Limb (tissue), 2 donors: ENCODE measurements at regions not wholly inside any gene's neighbourhood (a gene's known extent, or its start where the extent isn't known, plus 50 kb on each side); places are given as distances from the start of the nearest gene placed in this dataset.

Source experiments
- DNase-seq, 2 donors: peaks; one replicate each; pipeline ENCODE4 v3.0.0-alpha.2; 2016; ENCODE audit errors: extremely low spot score in 2 of 2

GRCh38 chr2:16565481-16565880 lies 100.2 kb downstream of the CYRIA start:
- DNase-seq = no peak

DNA sequence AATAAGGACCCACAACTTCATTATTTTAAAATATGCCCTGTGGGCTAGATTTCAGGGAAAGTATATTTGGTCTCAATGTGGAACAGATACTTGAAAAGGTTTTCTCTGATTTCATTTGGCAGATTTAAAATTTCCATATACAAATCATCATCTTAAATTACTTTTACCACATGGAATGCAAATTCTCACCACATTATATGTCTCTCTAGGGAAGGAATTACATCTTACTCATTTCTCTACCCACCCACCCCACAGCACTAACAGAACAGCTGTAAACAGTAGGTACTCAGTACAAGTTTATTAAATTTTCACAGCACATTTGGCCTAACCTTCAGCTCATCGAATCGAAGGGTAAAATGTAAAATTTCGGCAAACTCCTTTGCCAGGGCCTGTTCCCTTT lies 104.0 kb downstream of the CYRIA start:
- no peak for DNase-seq

DNA sequence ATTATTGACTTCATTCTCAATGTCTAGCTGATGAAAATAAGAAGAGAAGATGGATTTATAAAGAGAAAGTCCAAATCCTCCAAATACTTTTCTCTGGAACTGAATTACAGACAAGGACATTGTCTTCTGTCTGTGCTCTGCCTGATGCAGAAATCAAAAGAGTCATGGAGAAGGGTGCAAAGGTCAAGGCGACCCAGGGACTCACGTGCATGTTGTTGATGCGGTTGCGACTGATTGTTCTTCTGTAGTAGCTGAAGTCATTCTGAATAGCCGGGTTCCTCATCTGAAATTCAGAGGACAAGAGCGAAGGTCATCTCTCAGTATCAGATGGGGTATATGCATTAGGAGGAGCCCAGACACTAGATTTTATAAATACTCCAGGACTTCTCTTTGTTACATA lies 104.4 kb downstream of the CYRIA start:
- no peak for DNase-seq

- no peak for DNase-seq
Measured at GRCh38 chr2:16559278-16560067, 106.2 kb downstream of the CYRIA start.

DNA sequence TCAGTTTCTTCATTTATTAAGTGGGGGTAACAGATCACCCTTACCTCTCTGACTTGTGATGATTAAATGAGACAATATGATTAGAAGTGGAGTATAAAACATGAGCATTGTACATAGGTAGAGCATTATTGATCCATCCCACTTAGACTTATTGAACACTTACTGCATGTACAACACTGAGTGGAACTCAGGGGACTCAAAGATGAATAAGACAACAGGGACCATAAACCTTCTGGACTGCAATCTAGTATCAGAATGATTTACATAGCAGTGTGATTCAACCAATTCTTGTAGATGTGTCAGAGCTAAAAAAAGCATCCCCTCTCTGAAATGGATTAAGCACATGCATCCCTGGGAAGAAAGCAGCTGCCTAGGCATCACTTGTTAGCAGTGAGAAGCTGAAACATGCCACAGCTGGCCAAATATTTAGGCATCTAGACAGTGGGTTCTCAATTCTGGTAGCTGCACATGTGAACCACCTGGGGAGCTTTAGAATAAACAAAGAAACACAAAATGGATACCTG lies 111.5 kb downstream of the CYRIA start:
- no peak for DNase-seq

DNA sequence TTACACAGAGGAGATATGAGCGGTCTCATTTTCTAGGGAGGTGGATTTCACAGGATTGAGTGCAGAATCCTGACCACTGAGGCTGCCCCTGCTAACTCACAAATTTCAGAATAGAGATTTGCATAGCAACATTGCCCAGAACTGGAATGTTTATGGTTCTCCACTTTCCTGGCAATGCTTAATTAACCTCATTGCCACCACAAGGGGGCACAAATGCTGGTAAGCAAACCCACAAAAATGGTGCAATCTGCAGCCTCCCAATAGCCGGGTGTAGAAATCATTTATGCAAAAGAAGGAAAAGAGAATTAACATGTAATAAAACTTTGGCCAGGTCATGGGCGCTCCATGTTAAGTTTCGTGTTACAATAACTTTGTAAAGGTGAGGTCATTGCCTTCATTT lies 112.4 kb downstream of the CYRIA start:
- no peak for DNase-seq

DNA sequence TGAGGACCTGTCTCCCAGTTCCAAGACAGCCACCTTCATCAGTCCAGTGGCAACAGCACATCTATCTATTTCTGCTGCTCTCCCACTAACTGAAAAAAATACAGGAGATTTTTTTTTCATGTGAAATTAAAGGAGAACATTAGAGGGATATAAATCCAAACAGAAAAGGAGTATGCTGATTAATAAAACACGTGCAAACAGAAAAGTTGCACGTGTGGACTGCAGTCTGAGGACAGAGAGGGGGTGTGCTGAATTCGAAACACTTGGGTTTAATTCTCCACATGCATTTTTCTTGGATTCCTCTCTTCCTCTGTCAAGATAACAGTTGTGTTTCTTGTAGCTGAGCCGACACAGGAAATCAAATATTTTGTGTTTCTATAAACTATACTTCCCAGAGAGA lies 113.4 kb downstream of the CYRIA start:
- no peak for DNase-seq

GRCh38 chr2:16548036-16548435 lies 117.6 kb downstream of the CYRIA start:
- DNase-seq = no peak

GRCh38 chr2:16546128-16546754 lies 119.4 kb downstream of the CYRIA start:
- DNase-seq = peak in 1 of 2 donors; percentile 43

- no peak for DNase-seq
Measured at GRCh38 chr2:16538707-16539106, 126.9 kb downstream of the CYRIA start.

GRCh38 chr2:16537347-16537746 lies 128.3 kb downstream of the CYRIA start:
- no peak for DNase-seq

DNA sequence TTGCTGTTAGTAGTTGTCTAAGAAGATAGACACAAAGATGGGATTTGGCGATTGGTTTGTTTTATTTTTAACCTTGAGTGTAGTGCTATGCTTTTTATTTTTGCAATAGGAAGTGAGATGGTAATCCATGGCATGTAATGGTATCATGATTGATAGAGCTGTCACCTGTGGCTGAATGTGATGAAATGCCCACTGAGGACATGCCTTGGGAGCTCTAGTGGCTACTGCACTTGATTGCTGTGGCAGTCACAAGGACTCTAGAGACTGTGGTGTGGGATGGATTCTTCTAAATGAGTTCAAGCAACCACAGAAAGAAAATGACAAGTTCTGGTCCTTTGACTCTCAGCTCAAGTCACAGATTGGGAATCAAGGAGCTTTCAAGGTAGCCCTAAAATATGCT lies 139.4 kb downstream of the CYRIA start:
- no peak for DNase-seq

GRCh38 chr2:16525265-16525887 lies 140.3 kb downstream of the CYRIA start:
- DNase-seq = no peak

DNA sequence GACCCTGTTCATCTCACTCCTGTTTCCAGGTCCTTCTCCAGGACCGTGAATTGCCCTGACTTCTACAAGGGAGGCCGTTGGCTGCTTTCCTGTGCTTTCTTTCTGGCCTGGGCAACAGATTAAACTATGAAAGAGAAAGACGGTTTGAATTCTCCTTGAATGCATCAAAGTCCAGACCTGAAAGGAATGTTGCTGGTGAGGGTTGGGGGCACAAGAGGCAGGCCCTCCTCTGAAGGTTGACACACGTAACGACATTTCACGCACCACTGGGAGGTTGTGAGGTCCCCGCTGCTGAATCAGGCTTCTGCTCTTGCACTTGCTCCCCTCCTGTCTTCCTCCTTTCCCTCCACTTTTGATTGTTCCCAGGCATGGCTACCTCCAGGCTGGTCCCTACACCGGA lies 141.9 kb downstream of the CYRIA start:
- no peak for DNase-seq

DNA sequence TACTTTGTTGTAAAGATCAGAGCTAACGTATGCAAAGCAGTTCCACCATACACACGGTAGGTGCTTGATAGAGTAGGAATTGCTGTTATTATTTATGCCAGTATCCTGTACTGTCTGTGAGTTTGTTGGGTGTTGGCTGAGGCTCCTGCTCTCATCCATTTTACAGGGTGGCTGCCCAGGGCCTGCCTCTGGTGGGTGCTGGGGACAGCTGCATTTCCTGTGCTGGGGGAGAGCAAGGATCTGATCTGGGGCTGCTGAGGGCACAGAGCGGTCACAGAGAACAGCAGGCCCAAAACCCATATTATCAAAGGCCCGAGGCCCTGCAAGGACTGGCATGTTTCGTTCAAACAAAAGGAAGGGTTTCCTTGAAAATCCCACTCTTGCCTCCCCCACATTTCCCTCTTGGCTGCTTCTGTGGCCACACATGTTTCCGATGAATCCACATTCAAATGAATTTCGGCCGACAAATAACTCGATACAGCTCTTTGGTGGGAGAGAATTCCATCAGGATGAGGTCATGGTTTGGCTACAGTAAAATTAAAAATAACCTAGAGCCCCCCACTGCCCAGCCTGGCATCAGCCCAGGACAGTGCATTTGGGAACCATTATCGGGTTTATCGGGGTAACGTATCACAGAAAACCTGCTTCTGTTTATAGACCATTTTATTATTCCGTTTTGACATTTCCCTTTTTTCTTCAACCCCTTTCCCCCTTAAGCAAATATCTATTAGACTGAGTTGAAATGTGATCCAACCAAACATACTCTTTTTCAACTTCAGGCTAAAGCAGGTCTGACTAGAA lies 143.4 kb downstream of the CYRIA start:
- DNase-seq = peak; percentile 72 to 81

- DNase-seq = no peak
Measured at GRCh38 chr2:16520891-16521290, 144.7 kb downstream of the CYRIA start.

DNA sequence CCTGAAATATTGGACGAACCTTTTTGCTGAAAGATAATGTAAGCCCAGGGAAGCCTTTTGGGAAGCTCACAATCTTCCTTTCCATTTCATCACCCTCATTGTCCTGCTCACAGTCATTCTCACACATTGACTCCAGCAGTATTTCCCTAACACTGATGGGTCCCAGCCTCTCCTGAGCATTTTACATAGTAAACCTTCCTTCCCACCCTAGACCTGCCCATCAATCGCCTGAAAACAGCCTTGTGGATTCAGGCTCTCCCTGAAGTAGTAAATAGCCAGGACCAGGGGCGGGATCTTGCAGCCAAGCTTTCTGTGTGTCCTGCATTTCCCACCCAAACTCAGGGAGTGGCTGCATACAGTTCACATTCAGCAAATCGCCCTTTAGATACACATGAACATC lies 149.9 kb downstream of the CYRIA start:
- DNase-seq = no peak

DNA sequence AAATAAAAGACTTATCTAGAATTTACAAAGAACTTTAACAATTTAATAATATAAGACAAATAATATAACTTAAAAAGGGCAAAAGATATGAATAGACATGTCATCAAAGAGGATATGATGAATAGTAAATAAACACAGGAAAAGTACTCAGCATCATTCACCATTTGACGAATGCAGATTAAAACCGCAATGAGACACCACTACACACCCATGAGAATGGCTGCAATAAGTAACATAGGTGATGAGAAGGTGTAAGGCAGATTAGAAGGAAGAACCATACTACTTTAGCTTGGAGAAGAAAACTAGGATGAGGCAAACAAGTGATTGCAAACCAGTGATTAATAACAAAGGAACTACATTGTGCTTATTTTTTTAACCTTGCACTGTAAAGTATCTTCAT lies 152.0 kb downstream of the CYRIA start:
- no peak for DNase-seq

- no peak for DNase-seq
Measured at GRCh38 chr2:16511041-16511440, 154.6 kb downstream of the CYRIA start.

DNA sequence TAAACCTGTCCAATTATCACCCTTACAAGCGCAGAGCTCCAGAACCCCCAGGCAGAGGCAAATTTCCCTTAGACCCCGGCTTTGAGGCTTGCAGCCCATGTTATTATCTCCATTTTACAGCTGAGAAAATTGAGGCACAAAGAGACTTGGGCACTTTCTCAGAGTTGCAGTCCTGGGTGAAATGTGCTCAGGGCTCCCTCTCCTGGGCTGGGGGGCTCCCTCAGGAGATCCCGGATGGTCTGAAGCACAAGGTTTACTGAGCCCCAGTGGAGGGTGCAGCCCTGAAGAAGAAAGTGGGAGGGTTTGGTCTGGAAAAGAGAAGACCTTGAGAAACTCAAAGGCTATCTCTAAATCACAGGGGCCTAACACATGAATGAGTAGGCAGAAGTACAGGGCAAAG lies 156.6 kb downstream of the CYRIA start:
- DNase-seq = no peak

- DNase-seq = no peak
Measured at GRCh38 chr2:16508490-16508851, 157.2 kb downstream of the CYRIA start.
